Gastrocnemius medialis (tissue), 4 donors: ENCODE measurements at regions not wholly inside any gene's neighbourhood (a gene's known extent, or its start where the extent isn't known, plus 50 kb on each side); places are given as distances from the start of the nearest gene placed in this dataset.

ENCODE experiments used
- ATAC-seq, 2 donors: fragments of 150-250 bp; one replicate each; pipeline ENCODE4 v1.9.1; 2016
- DNase-seq, 2 donors: peaks; one replicate each; pipeline ENCODE4 v3.0.0-alpha.2; 2019
- H3K27ac ChIP-seq, 4 donors: fragments of 200-600 bp; sonication (generic); 1 replicate in 1 of 4; 2 replicates in 3 of 4; pipeline ENCODE4 v1.5.1; 2016 to 2018; ENCODE audit warnings: mild to moderate bottlenecking in 2 of 4, moderate library complexity in 1 of 4
- H3K27me3 ChIP-seq, 3 donors: fragments of 200-600 bp; sonication (generic) in 2 of 3; 1 replicate in 1 of 3; 2 replicates in 2 of 3; pipeline versions ENCODE4 v1.5.1 to v1.6.0; 2016 to 2019; ENCODE audit warnings: mild to moderate bottlenecking in 1 of 3, moderate library complexity in 1 of 3
- H3K36me3 ChIP-seq, 2 donors: fragments of 200-600 bp; sonication (generic) in 1 of 2; one replicate each; pipeline ENCODE4 v1.5.1; 2017 to 2018
- H3K4me1 ChIP-seq, 2 donors: fragments of 200-600 bp; sonication (generic) in 1 of 2; one replicate each; pipeline ENCODE4 v1.5.1; 2016 to 2017; ENCODE audit warnings: mild to moderate bottlenecking in 2 of 2
- H3K4me3 ChIP-seq, 4 donors: fragments of 200-600 bp; sonication (generic) in 3 of 4; 1 replicate in 1 of 4; 2 replicates in 3 of 4; pipeline ENCODE4 v1.5.1; 2016 to 2019; ENCODE audit warnings: mild to moderate bottlenecking in 2 of 4
- H3K9me3 ChIP-seq, 3 donors: fragments of 200-600 bp; sonication (generic) in 2 of 3; 1 replicate in 1 of 3; 2 replicates in 2 of 3; pipeline ENCODE4 v1.5.1; 2016 to 2019
- CTCF ChIP-seq, 5 experiments: fragments of 450-650 bp in 3 of 5; fragments of 200-600 bp in 2 of 5; sonication (generic) in 2 of 5; IDR thresholded peaks in 4 of 5; conservative IDR thresholded peaks in 1 of 5; 1 replicate in 4 of 5; 2 replicates in 1 of 5; pipeline ENCODE4 v1.5.1; 2016 to 2019; ENCODE audit warnings: antibody characterized with exemption in 5 of 5, mild to moderate bottlenecking in 3 of 5, moderate library complexity in 3 of 5
- POLR2A ChIP-seq, 2 donors: fragments of 450-650 bp; IDR thresholded peaks; one replicate each; pipeline ENCODE4 v1.6.1; 2017; ENCODE audit warnings: antibody characterized with exemption in 2 of 2, mild to moderate bottlenecking in 2 of 2, moderate library complexity in 2 of 2
- in situ Hi-C, 4 donors: fragments of 200-750 bp; cut with MboI; loops; one replicate each; pipeline versions ENCODE4 v1.15.0 to v1.8.0; 2017; ENCODE audit warnings: low sequenced_read_pairs in 4 of 4
- intact Hi-C: fragments of 100-400 bp; cut with DNase I; formaldehyde crosslinking; loops from one replicate; pipeline ENCODE4 v1.15.1; 2023; ENCODE audit warnings: low total_unique reads

- no peaks in the 10 kb centered on the region for H3K9me3 ChIP-seq
- in situ Hi-C loops (no loop called here), intact Hi-C loops (no loop called here)
- no peak for TF ChIP-seq CTCF (IDR thresholded peaks at IDR 0.05 in 4 of 5, conservative IDR thresholded peaks at IDR 0.05 in 1 of 5)
- no peak for TF ChIP-seq POLR2A (IDR thresholded peaks at IDR 0.05)
- ATAC-seq, result no peak
- no peaks in the 10 kb centered on the region for H3K36me3 ChIP-seq
- no peak overlapping the region for H3K4me3 ChIP-seq
- H3K27me3 ChIP-seq, result no peaks in the 10 kb centered on the region
- no peak for DNase-seq
- peaks cover 0 to 4% of the 10 kb centered on the region in 2 donors for H3K4me1 ChIP-seq
- no peak overlapping the region for H3K27ac ChIP-seq
Measured at GRCh38 chr4:162727766-162728165, 438.9 kb downstream of the NAF1 start.

GRCh38 chr4:162727232-162727631 is 439.5 kb downstream of the NAF1 start:
- Histone ChIP-seq H3K27ac (no peak overlapping the region), H3K36me3 (no peaks in the 10 kb centered on the region), H3K27me3 (no peaks in the 10 kb centered on the region), H3K4me3 (no peak overlapping the region), H3K4me1 (peaks cover 0 to 5% of the 10 kb centered on the region in 2 donors), H3K9me3 (no peaks in the 10 kb centered on the region)
- ATAC-seq (no peak), DNase-seq (no peak)
- intact Hi-C loops (no loop called here), in situ Hi-C loops (no loop called here)
- TF ChIP-seq CTCF (IDR thresholded peaks at IDR 0.05 in 4 of 5, conservative IDR thresholded peaks at IDR 0.05 in 1 of 5) (no peak), POLR2A (IDR thresholded peaks at IDR 0.05) (no peak)

GRCh38 chr4:162715401-162715800 is 451.3 kb downstream of the NAF1 start:
- no peaks in the 10 kb centered on the region for H3K36me3 ChIP-seq
- DNase-seq (no peak), ATAC-seq (no peak)
- H3K4me3 ChIP-seq, result no peak overlapping the region
- H3K27me3 ChIP-seq, result no peaks in the 10 kb centered on the region
- no peaks in the 10 kb centered on the region for H3K4me1 ChIP-seq
- no peak overlapping the region for H3K27ac ChIP-seq
- in situ Hi-C loops, result no loop called here
- no peak for TF ChIP-seq POLR2A (IDR thresholded peaks at IDR 0.05)
- no peak for TF ChIP-seq CTCF (IDR thresholded peaks at IDR 0.05 in 4 of 5, conservative IDR thresholded peaks at IDR 0.05 in 1 of 5)
- intact Hi-C loops, result no loop called here
- H3K9me3 ChIP-seq, result no peaks in the 10 kb centered on the region

GRCh38 chr4:162707962-162708361 is 458.7 kb downstream of the NAF1 start:
- Histone ChIP-seq H3K9me3 (no peaks in the 10 kb centered on the region), H3K27me3 (no peaks in the 10 kb centered on the region), H3K36me3 (no peaks in the 10 kb centered on the region), H3K4me1 (peaks cover 14 to 16% of the 10 kb centered on the region in 2 donors), H3K4me3 (no peak overlapping the region), H3K27ac (no peak overlapping the region)
- no peak for TF ChIP-seq CTCF (IDR thresholded peaks at IDR 0.05 in 4 of 5, conservative IDR thresholded peaks at IDR 0.05 in 1 of 5)
- TF ChIP-seq POLR2A (IDR thresholded peaks at IDR 0.05), result no peak
- DNase-seq (no peak), ATAC-seq (no peak)
- in situ Hi-C loops (no loop called here), intact Hi-C loops (no loop called here)

GRCh38 chr4:162706632-162707031 is 460.1 kb downstream of the NAF1 start:
- Histone ChIP-seq H3K27me3 (no peaks in the 10 kb centered on the region), H3K9me3 (no peaks in the 10 kb centered on the region), H3K4me3 (no peak overlapping the region), H3K27ac (peak overlapping the region; percentile 46 to 80 (median 71)), H3K36me3 (no peaks in the 10 kb centered on the region), H3K4me1 (peaks cover 14 to 16% of the 10 kb centered on the region in 2 donors)
- intact Hi-C loops, result no loop called here
- in situ Hi-C loops, result no loop called here
- no peak for DNase-seq
- TF ChIP-seq POLR2A (IDR thresholded peaks at IDR 0.05) (no peak), CTCF (IDR thresholded peaks at IDR 0.05 in 4 of 5, conservative IDR thresholded peaks at IDR 0.05 in 1 of 5) (no peak)
- ATAC-seq, result no peak
